ENCODE measurements at regions not wholly inside any gene's neighbourhood (a gene's known extent, or its start where the extent isn't known, plus 50 kb on each side); places are given as distances from the start of the nearest gene placed in this dataset.

DNA sequence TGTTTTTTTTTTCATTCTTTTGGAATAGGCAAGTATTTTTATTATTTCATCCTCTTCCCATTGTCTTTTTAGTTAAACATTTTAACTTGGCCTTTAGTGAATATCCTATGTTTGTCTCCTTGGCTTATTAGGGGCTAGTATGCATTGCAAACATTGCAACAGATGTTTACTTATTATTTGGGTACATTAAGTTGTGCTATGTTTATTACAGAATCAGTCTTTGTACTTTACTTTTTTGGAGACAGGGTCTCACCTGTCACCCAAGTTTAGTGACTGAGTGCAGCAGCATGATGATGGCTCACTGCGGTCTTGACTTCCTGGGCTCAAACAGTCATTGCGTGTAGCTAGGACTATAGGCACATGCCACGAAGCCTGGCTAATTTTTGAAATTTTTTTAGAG lies 51.1 kb upstream of the NUDT6 start:
- no peak overlapping the region for H2AFZ ChIP-seq (ENCODE audit: insufficient read depth, low read depth, low read length, poor library complexity, severe bottlenecking)
- no peak for TF ChIP-seq CTCF (IDR thresholded peaks at IDR 0.05)
- 93% methylated on average over 3 of the region's 3 CpGs for WGBS (ENCODE audit: insufficient coverage)
- Mint-ChIP-seq H3K9me3 (peaks cover 14 to 27% (median 22%) of the 10 kb centered on the region in 7 donors), H3K36me3 (peaks cover 17 to 25% of the 10 kb centered on the region in 2 donors), H3K27me3 (ENCODE audit: low read depth in 3 of 3) (no peaks in the 10 kb centered on the region), H3K4me3 (no peak overlapping the region), H3K4me1 (no peaks in the 10 kb centered on the region), H3K27ac (no peak overlapping the region)
- peaks cover 16 to 24% of the 10 kb centered on the region in 2 donors for H3K9me3 ChIP-seq (replicated peaks in 1 of 2; ENCODE audit: control insufficient read depth in 1 of 2, insufficient read depth in 1 of 2, low read length in 2 of 2)
- no peak overlapping the region for H3K4me3 ChIP-seq (replicated peaks in 1 of 3; ENCODE audit: low read depth in 2 of 3, low read length in 3 of 3)
- H3K4me1 ChIP-seq (ENCODE audit: control insufficient read depth in 1 of 2, insufficient read depth in 2 of 2, low read length in 2 of 2), result no peaks in the 10 kb centered on the region
- intact Hi-C loops (cut with micrococcal nuclease), result no loop called here
- H3K9ac ChIP-seq (ENCODE audit: insufficient read depth, low read length, poor library complexity, severe bottlenecking), result no peak overlapping the region
- no peaks in the 10 kb centered on the region for H4K20me1 ChIP-seq (ENCODE audit: insufficient read depth, low read length)
- H3K79me2 ChIP-seq (ENCODE audit: insufficient read depth, low read length), result no peaks in the 10 kb centered on the region
- DNase-seq, result no peak
- H3K27me3 ChIP-seq (ENCODE audit: control insufficient read depth in 2 of 2, insufficient read depth in 2 of 2, low read length in 2 of 2), result no peaks in the 10 kb centered on the region
- H3K4me2 ChIP-seq (replicated peaks; ENCODE audit: extremely low read depth, low read length, poor library complexity, severe bottlenecking), result no peak overlapping the region
- H3K27ac ChIP-seq (ENCODE audit: low read depth in 1 of 2, low read length in 2 of 2), result no peak overlapping the region
- H3K36me3 ChIP-seq (replicated peaks in 1 of 2; ENCODE audit: control insufficient read depth in 1 of 2, insufficient read depth in 2 of 2, low read length in 2 of 2), result peaks cover 3 to 21% of the 10 kb centered on the region in 2 donors

- no peaks in the 10 kb centered on the region for H3K79me2 ChIP-seq (ENCODE audit: insufficient read depth, low read length)
- no peak for TF ChIP-seq CTCF (IDR thresholded peaks at IDR 0.05)
- no peak overlapping the region for H3K9ac ChIP-seq (ENCODE audit: insufficient read depth, low read length, poor library complexity, severe bottlenecking)
- H3K27me3 Mint-ChIP-seq (ENCODE audit: low read depth in 3 of 3), result no peaks in the 10 kb centered on the region
- peaks cover 34 to 46% of the 10 kb centered on the region in 2 donors for H3K36me3 Mint-ChIP-seq
- no peak for DNase-seq
- no peaks in the 10 kb centered on the region for H4K20me1 ChIP-seq (ENCODE audit: insufficient read depth, low read length)
- H2AFZ ChIP-seq (ENCODE audit: insufficient read depth, low read depth, low read length, poor library complexity, severe bottlenecking), result no peak overlapping the region
- peaks cover 16 to 38% (median 30%) of the 10 kb centered on the region in 7 donors for H3K9me3 Mint-ChIP-seq
- intact Hi-C loops (cut with micrococcal nuclease), result no loop called here
- H3K4me2 ChIP-seq (replicated peaks; ENCODE audit: extremely low read depth, low read length, poor library complexity, severe bottlenecking), result no peak overlapping the region
- H3K4me3 Mint-ChIP-seq, result no peak overlapping the region
- 100% methylated on average over 1 of the region's 2 CpGs for WGBS (ENCODE audit: insufficient coverage)
- H3K36me3 ChIP-seq (replicated peaks in 1 of 2; ENCODE audit: control insufficient read depth in 1 of 2, insufficient read depth in 2 of 2, low read length in 2 of 2), result peaks cover 11 to 45% of the 10 kb centered on the region in 2 donors
- no peak overlapping the region for H3K27ac ChIP-seq (ENCODE audit: low read depth in 1 of 2, low read length in 2 of 2)
- H3K4me1 Mint-ChIP-seq, result no peaks in the 10 kb centered on the region
- peaks cover 18 to 34% of the 10 kb centered on the region in 2 donors for H3K9me3 ChIP-seq (replicated peaks in 1 of 2; ENCODE audit: control insufficient read depth in 1 of 2, insufficient read depth in 1 of 2, low read length in 2 of 2)
- no peak overlapping the region for H3K27ac Mint-ChIP-seq
- H3K4me1 ChIP-seq (ENCODE audit: control insufficient read depth in 1 of 2, insufficient read depth in 2 of 2, low read length in 2 of 2), result no peaks in the 10 kb centered on the region
- no peaks in the 10 kb centered on the region for H3K27me3 ChIP-seq (ENCODE audit: control insufficient read depth in 2 of 2, insufficient read depth in 2 of 2, low read length in 2 of 2)
- no peak overlapping the region for H3K4me3 ChIP-seq (replicated peaks in 1 of 3; ENCODE audit: low read depth in 2 of 3, low read length in 3 of 3)
These were observed 53.7 kb upstream of the NUDT6 start for GRCh38 chr4:122976111-122976510.
